H9 (cell line): ENCODE measurements at regions not wholly inside any gene's neighbourhood (a gene's known extent, or its start where the extent isn't known, plus 50 kb on each side); places are given as distances from the start of the nearest gene placed in this dataset.

Source experiments
- DNase-seq: peaks from one replicate; pipeline ENCODE4 v3.0.0-alpha.2; 2017
- H2AFZ ChIP-seq: one replicate; pipeline ENCODE4 v1.6.1; 2013; ENCODE audit warnings: mild to moderate bottlenecking, low read length, control low read depth, moderate library complexity
- H2AK5ac ChIP-seq: 2 replicates; pipeline ENCODE4 v1.6.1; 2013; ENCODE audit warnings: low read length, control low read depth, mixed read lengths; ENCODE audit not compliant: insufficient read length
- H2BK120ac ChIP-seq: one replicate; pipeline ENCODE4 v1.6.1; 2013; ENCODE audit warnings: low read depth, mild to moderate bottlenecking, low read length, control low read depth, inconsistent platforms; ENCODE audit not compliant: poor library complexity, severe bottlenecking
- H2BK12ac ChIP-seq: 2 replicates; pipeline ENCODE4 v1.6.1; 2013; ENCODE audit warnings: low read length, control low read depth, mixed read lengths, low read depth; ENCODE audit not compliant: insufficient read length
- H2BK15ac ChIP-seq: 2 replicates; pipeline ENCODE4 v1.6.1; 2013; ENCODE audit warnings: low read depth, low read length, control low read depth
- H2BK20ac ChIP-seq: one replicate; pipeline ENCODE4 v1.6.1; 2013; ENCODE audit warnings: low read depth, mild to moderate bottlenecking, low read length, control low read depth, inconsistent platforms; ENCODE audit not compliant: poor library complexity, severe bottlenecking
- H2BK5ac ChIP-seq: 2 replicates; pipeline ENCODE4 v1.6.1; 2013; ENCODE audit warnings: low read length, control low read depth, mixed read lengths; ENCODE audit not compliant: insufficient read length
- H3K14ac ChIP-seq: 2 replicates; pipeline ENCODE4 v1.6.1; 2013; ENCODE audit warnings: low read length, control low read depth; ENCODE audit not compliant: insufficient read depth
- H3K18ac ChIP-seq: 2 replicates; pipeline ENCODE4 v1.6.1; 2013; ENCODE audit warnings: low read depth, mild to moderate bottlenecking, mixed read lengths, low read length, control low read depth; ENCODE audit not compliant: insufficient read length
- H3K23ac ChIP-seq: 2 replicates; pipeline ENCODE4 v1.6.1; 2013; ENCODE audit warnings: low read length, control low read depth, mixed read lengths, low read depth; ENCODE audit not compliant: insufficient read length
- H3K23me2 ChIP-seq: 2 replicates; pipeline ENCODE4 v1.6.1; 2013; ENCODE audit warnings: low read depth, mild to moderate bottlenecking, mixed read lengths, low read length, control low read depth; ENCODE audit not compliant: insufficient read length, poor library complexity, severe bottlenecking
- H3K27ac ChIP-seq: 2 replicates; pipeline ENCODE4 v1.5.1; 2013; ENCODE audit warnings: low read length, control low read depth, mixed read lengths, low read depth; ENCODE audit not compliant: insufficient read length
- H3K27me3 ChIP-seq: 2 replicates; pipeline ENCODE4 v1.6.1; 2013; ENCODE audit warnings: low read length, control low read depth, inconsistent platforms; ENCODE audit not compliant: insufficient read depth
- H3K4ac ChIP-seq: 2 replicates; pipeline ENCODE4 v1.6.1; 2013; ENCODE audit warnings: low read depth, mild to moderate bottlenecking, control low read depth, inconsistent platforms, low read length, moderate library complexity
- H3K4me1 ChIP-seq: 2 replicates; pipeline ENCODE4 v1.6.1; 2013; ENCODE audit warnings: low read length, control low read depth, inconsistent platforms; ENCODE audit not compliant: insufficient read depth
- H3K4me2 ChIP-seq: 2 replicates; pipeline ENCODE4 v1.6.1; 2013; ENCODE audit warnings: low read length, control low read depth, mixed read lengths; ENCODE audit not compliant: insufficient read length, insufficient read depth
- H3K56ac ChIP-seq: 2 replicates; pipeline ENCODE4 v1.6.1; 2013; ENCODE audit warnings: low read depth, mild to moderate bottlenecking, mixed read lengths, low read length, control low read depth; ENCODE audit not compliant: insufficient read length
- H3K79me1 ChIP-seq: 2 replicates; pipeline ENCODE4 v1.6.1; 2013; ENCODE audit warnings: low read depth, mild to moderate bottlenecking, moderate library complexity, low read length, control low read depth, inconsistent platforms; ENCODE audit not compliant: insufficient read depth, poor library complexity, severe bottlenecking
- H3K79me2 ChIP-seq: 2 replicates; pipeline ENCODE4 v1.6.1; 2013; ENCODE audit warnings: low read length, control low read depth, inconsistent platforms; ENCODE audit not compliant: insufficient read depth
- H3K9ac ChIP-seq: 2 replicates; pipeline ENCODE4 v1.6.1; 2013; ENCODE audit warnings: low read length, control low read depth, mixed read lengths; ENCODE audit not compliant: insufficient read length; ENCODE audit errors: extremely low read depth
- H3K9me3 ChIP-seq: one replicate; pipeline ENCODE4 v1.6.1; 2013; ENCODE audit warnings: low read depth, low read length, inconsistent platforms; ENCODE audit not compliant: control insufficient read depth
- H3T11ph ChIP-seq: one replicate; pipeline ENCODE4 v1.6.1; 2013; ENCODE audit warnings: mild to moderate bottlenecking, low read length, control low read depth, inconsistent platforms
- H4K20me1 ChIP-seq: one replicate; pipeline ENCODE4 v1.6.1; 2013; ENCODE audit not compliant: control insufficient read depth, insufficient read length, insufficient read depth
- H4K5ac ChIP-seq: 2 replicates; pipeline ENCODE4 v1.6.1; 2013; ENCODE audit warnings: low read depth, mild to moderate bottlenecking, mixed read lengths, low read length, control low read depth; ENCODE audit not compliant: insufficient read length
- H4K8ac ChIP-seq: replicated peaks from 2 replicates; pipeline ENCODE4 v1.6.1; 2013; ENCODE audit warnings: low read length, control low read depth, mixed read lengths, low read depth; ENCODE audit not compliant: insufficient read length
- H4K91ac ChIP-seq: 2 replicates; pipeline ENCODE4 v1.6.1; 2013; ENCODE audit warnings: low read depth, mild to moderate bottlenecking, moderate library complexity, mixed read lengths, low read length, control low read depth; ENCODE audit not compliant: insufficient read length
- H3K27ac Mint-ChIP-seq, 3 experiments: 2 replicates in 2 of 3; 3 replicates in 1 of 3; pipeline ENCODE4 v1.8.0; 2020 to 2021; ENCODE audit warnings: mixed read lengths in 3 of 3, mild to moderate bottlenecking in 1 of 3, moderate library complexity in 1 of 3
- H3K27me3 Mint-ChIP-seq: 2 replicates; pipeline ENCODE4 v1.8.0; 2021; ENCODE audit warnings: low read depth, mild to moderate bottlenecking, moderate library complexity, mixed read lengths
- H3K36me3 Mint-ChIP-seq, 3 experiments: 2 replicates in 2 of 3; 3 replicates in 1 of 3; pipeline ENCODE4 v1.8.0; 2020 to 2021; ENCODE audit warnings: low read depth in 3 of 3, mixed read lengths in 3 of 3; ENCODE audit not compliant: insufficient read depth in 1 of 3
- H3K4me1 Mint-ChIP-seq, 2 experiments: 2 replicates each; pipeline ENCODE4 v1.8.0; 2020; ENCODE audit warnings: mixed read lengths in 2 of 2
- H3K4me3 Mint-ChIP-seq, 2 experiments: 2 replicates in 1 of 2; 3 replicates in 1 of 2; pipeline ENCODE4 v1.8.0; 2020 to 2021; ENCODE audit warnings: mild to moderate bottlenecking in 2 of 2, mixed read lengths in 2 of 2, moderate library complexity in 1 of 2
- H3K9me3 Mint-ChIP-seq, 2 experiments: 2 replicates in 1 of 2; 3 replicates in 1 of 2; pipeline ENCODE4 v1.8.0; 2020; ENCODE audit warnings: mild to moderate bottlenecking in 2 of 2, mixed read lengths in 2 of 2, moderate library complexity in 1 of 2
- WGBS: extraction: QIAGEN DNeasy Blood & Tissue Kit; methylation state at CpG from one replicate; pipeline ENCODE4 v1.1.7; 2013; ENCODE audit warnings: missing lambda C conversion rate, low lambda C conversion rate, mixed read lengths; ENCODE audit not compliant: insufficient read length; ENCODE audit errors: extremely low coverage; 5-methylcytosine and 5-hydroxymethylcytosine counted together
- TF ChIP-seq, protein P1 (sequence below): fragments of 200-600 bp; sonication (generic); conservative IDR thresholded peaks from 3 replicates; pipeline ENCODE4 v1.8.0; 2021; ENCODE audit warnings: antibody characterized with exemption, mild to moderate bottlenecking

DNA sequence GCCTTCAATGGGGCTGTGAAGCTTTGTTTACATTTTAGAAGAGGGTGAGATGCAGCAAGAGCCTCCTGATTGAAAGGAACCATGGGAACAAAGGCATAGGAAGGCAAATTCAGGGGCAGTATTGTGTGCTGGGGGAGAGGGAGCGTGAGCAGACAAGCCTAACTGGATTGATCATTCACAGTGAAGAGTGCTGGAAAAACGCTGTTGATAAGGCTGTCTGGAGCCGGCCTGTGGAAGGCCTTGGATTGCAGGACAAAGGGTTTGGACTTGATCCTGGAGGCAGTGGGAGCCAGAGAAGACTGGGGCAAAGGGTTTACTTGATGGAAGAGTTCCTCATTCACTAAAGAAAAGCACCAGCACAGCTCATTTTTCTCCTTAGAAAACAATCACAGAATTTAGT, 160.5 kb downstream of the PAH start:
- no CpG with 5 or more reads among the region's 3 CpGs for WGBS
- H2BK20ac ChIP-seq: no peak overlapping the region
- no peak overlapping the region; the same call in 1 of the 2 replicates for H3K14ac ChIP-seq
- no peak overlapping the region for H3K56ac ChIP-seq
- H2BK15ac ChIP-seq: no peak overlapping the region
- no peaks in the 10 kb centered on the region for H3K9me3 ChIP-seq
- H3K27me3 Mint-ChIP-seq: no peaks in the 10 kb centered on the region
- no peak overlapping the region for H2BK12ac ChIP-seq
- peaks cover 8 to 9% of the 10 kb centered on the region in 2 experiments for H3K4me1 Mint-ChIP-seq
- H4K20me1 ChIP-seq: no peaks in the 10 kb centered on the region
- no peak overlapping the region for H3K23ac ChIP-seq
- H4K8ac ChIP-seq: no peak overlapping the region
- H3K23me2 ChIP-seq: no peaks in the 10 kb centered on the region
- H4K5ac ChIP-seq: no peak overlapping the region
- H3K18ac ChIP-seq: no peak overlapping the region
- H3K79me2 ChIP-seq: no peaks in the 10 kb centered on the region
- no peaks in the 10 kb centered on the region for H3K36me3 Mint-ChIP-seq
- H3T11ph ChIP-seq: no peak overlapping the region
- H4K91ac ChIP-seq: no peak overlapping the region
- peaks cover 0 to 3% of the 10 kb centered on the region in 2 experiments; a peak in 1 of 5 replicates for H3K9me3 Mint-ChIP-seq
- peak overlapping the region; percentile 2 for H2AFZ ChIP-seq
- H2BK5ac ChIP-seq: no peak overlapping the region
- H3K4me3 Mint-ChIP-seq: no peak overlapping the region
- no peak overlapping the region for H2AK5ac ChIP-seq
- no peak overlapping the region for H3K27ac ChIP-seq
- H2BK120ac ChIP-seq: no peak overlapping the region
- no peaks in the 10 kb centered on the region for H3K27me3 ChIP-seq
- H3K9ac ChIP-seq: no peak overlapping the region
- H3K4me1 ChIP-seq: no peaks in the 10 kb centered on the region
- no peak overlapping the region for H3K4ac ChIP-seq
- 0 out of 7 replicates have a peak overlapping the region, but pooled peaks of 1 of the 3 experiments have one; percentile 44 for H3K27ac Mint-ChIP-seq
- DNase-seq: no peak
- TF ChIP-seq, protein P1, sequence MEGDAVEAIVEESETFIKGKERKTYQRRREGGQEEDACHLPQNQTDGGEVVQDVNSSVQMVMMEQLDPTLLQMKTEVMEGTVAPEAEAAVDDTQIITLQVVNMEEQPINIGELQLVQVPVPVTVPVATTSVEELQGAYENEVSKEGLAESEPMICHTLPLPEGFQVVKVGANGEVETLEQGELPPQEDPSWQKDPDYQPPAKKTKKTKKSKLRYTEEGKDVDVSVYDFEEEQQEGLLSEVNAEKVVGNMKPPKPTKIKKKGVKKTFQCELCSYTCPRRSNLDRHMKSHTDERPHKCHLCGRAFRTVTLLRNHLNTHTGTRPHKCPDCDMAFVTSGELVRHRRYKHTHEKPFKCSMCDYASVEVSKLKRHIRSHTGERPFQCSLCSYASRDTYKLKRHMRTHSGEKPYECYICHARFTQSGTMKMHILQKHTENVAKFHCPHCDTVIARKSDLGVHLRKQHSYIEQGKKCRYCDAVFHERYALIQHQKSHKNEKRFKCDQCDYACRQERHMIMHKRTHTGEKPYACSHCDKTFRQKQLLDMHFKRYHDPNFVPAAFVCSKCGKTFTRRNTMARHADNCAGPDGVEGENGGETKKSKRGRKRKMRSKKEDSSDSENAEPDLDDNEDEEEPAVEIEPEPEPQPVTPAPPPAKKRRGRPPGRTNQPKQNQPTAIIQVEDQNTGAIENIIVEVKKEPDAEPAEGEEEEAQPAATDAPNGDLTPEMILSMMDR: no peak
- H3K4me2 ChIP-seq: no peak overlapping the region
- no peaks in the 10 kb centered on the region for H3K79me1 ChIP-seq
